ENCODE measurements at regions not wholly inside any gene's neighbourhood (a gene's known extent, or its start where the extent isn't known, plus 50 kb on each side); places are given as distances from the start of the nearest gene placed in this dataset.

DNA sequence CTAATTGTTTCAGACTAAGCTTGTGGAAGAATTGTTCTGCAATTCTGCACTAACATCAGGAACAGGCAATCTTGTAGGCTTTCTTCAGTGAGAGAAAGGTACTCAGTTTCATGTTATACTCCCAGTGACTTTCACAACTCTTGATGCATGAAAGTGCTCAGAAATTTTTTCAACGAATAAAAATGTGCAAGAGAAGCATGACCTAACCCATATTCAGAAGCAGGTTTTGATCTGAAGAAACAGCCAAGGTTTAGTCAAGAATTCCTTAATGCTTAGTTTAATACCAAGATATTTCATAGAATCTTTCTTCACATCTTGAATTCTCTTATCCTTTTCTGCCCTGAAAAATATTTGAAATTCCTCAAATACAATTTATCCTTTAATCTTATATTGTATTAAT, 197.2 kb upstream of the CSNK1A1L start:
- DNase-seq (ENCODE audit: low spot score): no peak
- Histone ChIP-seq H3K79me2 (replicated peaks; ENCODE audit: insufficient read depth) (no peaks in the 10 kb centered on the region), H4K20me1 (replicated peaks; ENCODE audit: insufficient read depth) (no peaks in the 10 kb centered on the region), H3K9me2 (ENCODE audit: insufficient read depth) (peaks cover 7% of the 10 kb centered on the region; the same call in 1 of the 2 replicates), H3K4me3 (no peak overlapping the region), H3K4me1 (ENCODE audit: insufficient read depth) (0 out of 2 replicates have a peak, but pooled peaks cover 3% of the 10 kb centered on the region), H3K36me3 (ENCODE audit: insufficient read depth) (no peaks in the 10 kb centered on the region), H3K4me2 (no peak overlapping the region), H2AFZ (no peak overlapping the region), H3F3A (replicated peaks; ENCODE audit: low read depth) (no peaks in the 10 kb centered on the region), H3K27ac (ENCODE audit: low read depth) (no peak overlapping the region), H3K27me3 (ENCODE audit: insufficient read depth) (no peaks in the 10 kb centered on the region)
- ATAC-seq: no peak
- TF ChIP-seq, protein P1, sequence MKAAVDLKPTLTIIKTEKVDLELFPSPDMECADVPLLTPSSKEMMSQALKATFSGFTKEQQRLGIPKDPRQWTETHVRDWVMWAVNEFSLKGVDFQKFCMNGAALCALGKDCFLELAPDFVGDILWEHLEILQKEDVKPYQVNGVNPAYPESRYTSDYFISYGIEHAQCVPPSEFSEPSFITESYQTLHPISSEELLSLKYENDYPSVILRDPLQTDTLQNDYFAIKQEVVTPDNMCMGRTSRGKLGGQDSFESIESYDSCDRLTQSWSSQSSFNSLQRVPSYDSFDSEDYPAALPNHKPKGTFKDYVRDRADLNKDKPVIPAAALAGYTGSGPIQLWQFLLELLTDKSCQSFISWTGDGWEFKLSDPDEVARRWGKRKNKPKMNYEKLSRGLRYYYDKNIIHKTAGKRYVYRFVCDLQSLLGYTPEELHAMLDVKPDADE (IDR thresholded peaks at IDR 0.05): no peak
- TF ChIP-seq JUNB (IDR thresholded peaks at IDR 0.05; ENCODE audit: unreplicated experiment): no peak
- TF ChIP-seq, protein P2, sequence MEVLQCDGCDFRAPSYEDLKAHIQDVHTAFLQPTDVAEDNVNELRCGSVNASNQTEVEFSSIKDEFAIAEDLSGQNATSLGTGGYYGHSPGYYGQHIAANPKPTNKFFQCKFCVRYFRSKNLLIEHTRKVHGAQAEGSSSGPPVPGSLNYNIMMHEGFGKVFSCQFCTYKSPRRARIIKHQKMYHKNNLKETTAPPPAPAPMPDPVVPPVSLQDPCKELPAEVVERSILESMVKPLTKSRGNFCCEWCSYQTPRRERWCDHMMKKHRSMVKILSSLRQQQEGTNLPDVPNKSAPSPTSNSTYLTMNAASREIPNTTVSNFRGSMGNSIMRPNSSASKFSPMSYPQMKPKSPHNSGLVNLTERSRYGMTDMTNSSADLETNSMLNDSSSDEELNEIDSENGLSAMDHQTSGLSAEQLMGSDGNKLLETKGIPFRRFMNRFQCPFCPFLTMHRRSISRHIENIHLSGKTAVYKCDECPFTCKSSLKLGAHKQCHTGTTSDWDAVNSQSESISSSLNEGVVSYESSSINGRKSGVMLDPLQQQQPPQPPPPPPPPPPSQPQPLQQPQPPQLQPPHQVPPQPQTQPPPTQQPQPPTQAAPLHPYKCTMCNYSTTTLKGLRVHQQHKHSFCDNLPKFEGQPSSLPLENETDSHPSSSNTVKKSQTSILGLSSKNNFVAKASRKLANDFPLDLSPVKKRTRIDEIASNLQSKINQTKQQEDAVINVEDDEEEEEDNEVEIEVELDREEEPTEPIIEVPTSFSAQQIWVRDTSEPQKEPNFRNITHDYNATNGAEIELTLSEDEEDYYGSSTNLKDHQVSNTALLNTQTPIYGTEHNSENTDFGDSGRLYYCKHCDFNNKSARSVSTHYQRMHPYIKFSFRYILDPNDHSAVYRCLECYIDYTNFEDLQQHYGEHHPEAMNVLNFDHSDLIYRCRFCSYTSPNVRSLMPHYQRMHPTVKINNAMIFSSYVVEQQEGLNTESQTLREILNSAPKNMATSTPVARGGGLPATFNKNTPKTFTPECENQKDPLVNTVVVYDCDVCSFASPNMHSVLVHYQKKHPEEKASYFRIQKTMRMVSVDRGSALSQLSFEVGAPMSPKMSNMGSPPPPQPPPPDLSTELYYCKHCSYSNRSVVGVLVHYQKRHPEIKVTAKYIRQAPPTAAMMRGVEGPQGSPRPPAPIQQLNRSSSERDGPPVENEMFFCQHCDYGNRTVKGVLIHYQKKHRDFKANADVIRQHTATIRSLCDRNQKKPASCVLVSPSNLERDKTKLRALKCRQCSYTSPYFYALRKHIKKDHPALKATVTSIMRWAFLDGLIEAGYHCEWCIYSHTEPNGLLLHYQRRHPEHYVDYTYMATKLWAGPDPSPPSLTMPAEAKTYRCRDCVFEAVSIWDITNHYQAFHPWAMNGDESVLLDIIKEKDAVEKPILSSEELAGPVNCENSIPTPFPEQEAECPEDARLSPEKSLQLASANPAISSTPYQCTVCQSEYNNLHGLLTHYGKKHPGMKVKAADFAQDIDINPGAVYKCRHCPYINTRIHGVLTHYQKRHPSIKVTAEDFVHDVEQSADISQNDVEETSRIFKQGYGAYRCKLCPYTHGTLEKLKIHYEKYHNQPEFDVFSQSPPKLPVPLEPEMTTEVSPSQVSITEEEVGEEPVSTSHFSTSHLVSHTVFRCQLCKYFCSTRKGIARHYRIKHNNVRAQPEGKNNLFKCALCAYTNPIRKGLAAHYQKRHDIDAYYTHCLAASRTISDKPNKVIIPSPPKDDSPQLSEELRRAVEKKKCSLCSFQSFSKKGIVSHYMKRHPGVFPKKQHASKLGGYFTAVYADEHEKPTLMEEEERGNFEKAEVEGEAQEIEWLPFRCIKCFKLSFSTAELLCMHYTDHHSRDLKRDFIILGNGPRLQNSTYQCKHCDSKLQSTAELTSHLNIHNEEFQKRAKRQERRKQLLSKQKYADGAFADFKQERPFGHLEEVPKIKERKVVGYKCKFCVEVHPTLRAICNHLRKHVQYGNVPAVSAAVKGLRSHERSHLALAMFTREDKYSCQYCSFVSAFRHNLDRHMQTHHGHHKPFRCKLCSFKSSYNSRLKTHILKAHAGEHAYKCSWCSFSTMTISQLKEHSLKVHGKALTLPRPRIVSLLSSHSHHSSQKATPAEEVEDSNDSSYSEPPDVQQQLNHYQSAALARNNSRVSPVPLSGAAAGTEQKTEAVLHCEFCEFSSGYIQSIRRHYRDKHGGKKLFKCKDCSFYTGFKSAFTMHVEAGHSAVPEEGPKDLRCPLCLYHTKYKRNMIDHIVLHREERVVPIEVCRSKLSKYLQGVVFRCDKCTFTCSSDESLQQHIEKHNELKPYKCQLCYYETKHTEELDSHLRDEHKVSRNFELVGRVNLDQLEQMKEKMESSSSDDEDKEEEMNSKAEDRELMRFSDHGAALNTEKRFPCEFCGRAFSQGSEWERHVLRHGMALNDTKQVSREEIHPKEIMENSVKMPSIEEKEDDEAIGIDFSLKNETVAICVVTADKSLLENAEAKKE (CRISPR knock-in tag; IDR thresholded peaks at IDR 0.05): no peak
- TF ChIP-seq ZNF331 (CRISPR knock-in tag; IDR thresholded peaks at IDR 0.05; ENCODE audit: low read depth): no peak
- H3K36me3 Mint-ChIP-seq (ENCODE audit: low read depth): no peaks in the 10 kb centered on the region
- H3K27me3 Mint-ChIP-seq (ENCODE audit: insufficient read depth, low read depth, poor library complexity): no peaks in the 10 kb centered on the region
- no peak overlapping the region for H3K27ac Mint-ChIP-seq
- H3K4me3 Mint-ChIP-seq: no peak overlapping the region
- H3K4me1 Mint-ChIP-seq: peaks cover 4% of the 10 kb centered on the region; the same call in 2 of the 3 replicates
- H3K9me3 Mint-ChIP-seq: no peaks in the 10 kb centered on the region; the same call in 2 of the 3 replicates

DNA sequence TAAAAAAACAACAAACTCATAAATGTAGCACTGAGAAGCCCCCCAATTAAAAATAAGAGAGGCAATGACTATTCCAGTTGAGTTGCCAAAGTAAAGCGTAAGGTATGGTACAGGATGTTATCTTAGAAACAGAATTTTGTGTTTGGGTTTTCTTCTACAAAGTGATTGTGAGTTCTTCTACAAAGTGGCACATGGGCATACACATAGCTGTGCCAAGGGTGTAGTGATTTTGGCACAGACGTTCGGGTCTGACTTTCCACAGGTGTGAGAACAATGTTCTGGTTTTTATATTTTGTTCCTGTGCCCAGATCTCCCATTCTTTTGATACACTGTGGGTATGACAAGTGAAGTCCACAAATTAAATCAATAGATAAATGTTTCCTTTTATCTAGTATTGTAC, 190.1 kb upstream of the CSNK1A1L start:
- Histone ChIP-seq H3K27me3 (ENCODE audit: insufficient read depth) (no peaks in the 10 kb centered on the region), H3K9me2 (ENCODE audit: insufficient read depth) (peaks cover 7% of the 10 kb centered on the region; the same call in 1 of the 2 replicates), H3K27ac (ENCODE audit: low read depth) (no peak overlapping the region), H2AFZ (no peak overlapping the region), H4K20me1 (replicated peaks; ENCODE audit: insufficient read depth) (no peaks in the 10 kb centered on the region), H3K79me2 (replicated peaks; ENCODE audit: insufficient read depth) (no peaks in the 10 kb centered on the region), H3K36me3 (ENCODE audit: insufficient read depth) (no peaks in the 10 kb centered on the region), H3F3A (replicated peaks; ENCODE audit: low read depth) (no peaks in the 10 kb centered on the region), H3K4me1 (ENCODE audit: insufficient read depth) (no peaks in the 10 kb centered on the region), H3K4me2 (no peak overlapping the region), H3K4me3 (no peak overlapping the region)
- H3K36me3 Mint-ChIP-seq (ENCODE audit: low read depth): no peaks in the 10 kb centered on the region
- no peak for DNase-seq (ENCODE audit: low spot score)
- no peaks in the 10 kb centered on the region; the same call in 2 of the 3 replicates for H3K9me3 Mint-ChIP-seq
- ATAC-seq: no peak
- no peak overlapping the region for H3K27ac Mint-ChIP-seq
- H3K27me3 Mint-ChIP-seq (ENCODE audit: insufficient read depth, low read depth, poor library complexity): no peaks in the 10 kb centered on the region
- H3K4me1 Mint-ChIP-seq: no peaks in the 10 kb centered on the region
- H3K4me3 Mint-ChIP-seq: no peak overlapping the region
- TF ChIP-seq NANOG (IDR thresholded peaks at IDR 0.05; ENCODE audit: borderline replicate concordance) (no peak), CREB1 (CRISPR knock-in tag; IDR thresholded peaks at IDR 0.05; ENCODE audit: low read depth) (no peak)
- TF ChIP-seq, protein P1 (IDR thresholded peaks at IDR 0.05): no peak

All from GM23338 (cell line).